ENCODE measurements at regions not wholly inside any gene's neighbourhood (a gene's known extent, or its start where the extent isn't known, plus 50 kb on each side); places are given as distances from the start of the nearest gene placed in this dataset.

DNA sequence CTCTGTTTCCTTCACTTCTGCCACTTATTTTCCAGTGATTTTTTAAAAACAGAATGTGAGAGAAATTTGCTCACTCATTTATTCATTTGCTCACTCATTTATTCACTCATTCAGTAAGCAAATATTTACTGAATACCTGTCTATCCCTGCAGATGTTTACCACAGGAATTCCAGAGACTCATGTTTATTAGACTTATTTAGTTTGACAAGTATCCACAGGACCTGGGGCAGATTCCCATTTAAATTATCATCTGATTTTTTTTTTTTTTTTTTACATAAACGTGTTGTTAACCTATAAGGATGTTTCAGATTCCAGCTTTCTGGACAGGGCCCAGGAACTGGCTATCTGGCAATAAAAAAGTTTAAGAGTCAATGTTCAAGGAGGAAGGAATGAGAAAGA lies 175.1 kb upstream of the ERBB4 start:
- no peaks in the 10 kb centered on the region for H3K36me3 ChIP-seq
- no peaks in the 10 kb centered on the region for H3K4me1 ChIP-seq
- no peaks in the 10 kb centered on the region for H3K9me3 ChIP-seq
- DNase-seq (ENCODE audit: low spot score in 2 of 2) = no peak
- no peak overlapping the region for H3K4me3 ChIP-seq
- intact Hi-C loops (cut with DNase I) = no loop called here
- TF ChIP-seq, protein P1, sequence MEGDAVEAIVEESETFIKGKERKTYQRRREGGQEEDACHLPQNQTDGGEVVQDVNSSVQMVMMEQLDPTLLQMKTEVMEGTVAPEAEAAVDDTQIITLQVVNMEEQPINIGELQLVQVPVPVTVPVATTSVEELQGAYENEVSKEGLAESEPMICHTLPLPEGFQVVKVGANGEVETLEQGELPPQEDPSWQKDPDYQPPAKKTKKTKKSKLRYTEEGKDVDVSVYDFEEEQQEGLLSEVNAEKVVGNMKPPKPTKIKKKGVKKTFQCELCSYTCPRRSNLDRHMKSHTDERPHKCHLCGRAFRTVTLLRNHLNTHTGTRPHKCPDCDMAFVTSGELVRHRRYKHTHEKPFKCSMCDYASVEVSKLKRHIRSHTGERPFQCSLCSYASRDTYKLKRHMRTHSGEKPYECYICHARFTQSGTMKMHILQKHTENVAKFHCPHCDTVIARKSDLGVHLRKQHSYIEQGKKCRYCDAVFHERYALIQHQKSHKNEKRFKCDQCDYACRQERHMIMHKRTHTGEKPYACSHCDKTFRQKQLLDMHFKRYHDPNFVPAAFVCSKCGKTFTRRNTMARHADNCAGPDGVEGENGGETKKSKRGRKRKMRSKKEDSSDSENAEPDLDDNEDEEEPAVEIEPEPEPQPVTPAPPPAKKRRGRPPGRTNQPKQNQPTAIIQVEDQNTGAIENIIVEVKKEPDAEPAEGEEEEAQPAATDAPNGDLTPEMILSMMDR (IDR thresholded peaks at IDR 0.05) = no peak
- no peaks in the 10 kb centered on the region for H3K27me3 ChIP-seq
- H3K27ac ChIP-seq = no peak overlapping the region

DNA sequence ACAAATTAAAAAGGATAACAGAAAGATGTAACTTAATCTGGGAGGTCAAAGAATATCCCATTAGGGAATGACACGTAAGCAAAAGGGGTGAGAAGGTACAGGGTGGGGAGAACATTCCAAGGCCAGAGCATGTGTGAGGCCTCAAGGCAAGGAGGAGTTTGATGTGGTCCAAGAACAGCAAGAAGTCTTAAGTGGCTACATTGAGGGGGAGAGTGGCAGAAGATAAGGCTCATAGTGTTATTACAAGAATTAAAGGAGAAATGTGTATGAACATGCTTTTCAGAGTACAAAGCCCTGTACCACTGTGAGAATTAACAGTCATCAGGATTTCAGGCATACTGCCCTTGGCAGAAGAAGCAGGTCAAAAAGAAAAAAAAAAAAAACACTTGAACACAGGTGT lies 174.4 kb upstream of the ERBB4 start:
- intact Hi-C loops (cut with DNase I) = no loop called here

GRCh38 chr2:212712466-212712865 lies 173.9 kb upstream of the ERBB4 start:
- Histone ChIP-seq H3K4me1 (no peaks in the 10 kb centered on the region), H3K27ac (no peak overlapping the region), H3K36me3 (no peaks in the 10 kb centered on the region), H3K27me3 (no peaks in the 10 kb centered on the region), H3K9me3 (no peaks in the 10 kb centered on the region), H3K4me3 (no peak overlapping the region)
- DNase-seq (ENCODE audit: low spot score in 2 of 2) = no peak
- TF ChIP-seq, protein P1 (IDR thresholded peaks at IDR 0.05) = no peak
- intact Hi-C loops (cut with DNase I) = no loop called here

More for the DNA sequence above, 174.4 kb upstream of the ERBB4 start:
- Histone ChIP-seq H3K27ac (no peak overlapping the region), H3K9me3 (no peaks in the 10 kb centered on the region), H3K36me3 (no peaks in the 10 kb centered on the region), H3K27me3 (no peaks in the 10 kb centered on the region), H3K4me1 (no peaks in the 10 kb centered on the region), H3K4me3 (no peak overlapping the region)
- TF ChIP-seq, protein P1 (IDR thresholded peaks at IDR 0.05) = no peak
- no peak for DNase-seq (ENCODE audit: low spot score in 2 of 2)

GRCh38 chr2:212711856-212712255 lies 173.3 kb upstream of the ERBB4 start:
- intact Hi-C loops (cut with DNase I) = no loop called here
- Histone ChIP-seq H3K9me3 (no peaks in the 10 kb centered on the region), H3K36me3 (no peaks in the 10 kb centered on the region), H3K4me1 (no peaks in the 10 kb centered on the region), H3K4me3 (no peak overlapping the region), H3K27me3 (no peaks in the 10 kb centered on the region), H3K27ac (no peak overlapping the region)
- TF ChIP-seq, protein P1 (IDR thresholded peaks at IDR 0.05) = no peak
- no peak for DNase-seq (ENCODE audit: low spot score in 2 of 2)

DNA sequence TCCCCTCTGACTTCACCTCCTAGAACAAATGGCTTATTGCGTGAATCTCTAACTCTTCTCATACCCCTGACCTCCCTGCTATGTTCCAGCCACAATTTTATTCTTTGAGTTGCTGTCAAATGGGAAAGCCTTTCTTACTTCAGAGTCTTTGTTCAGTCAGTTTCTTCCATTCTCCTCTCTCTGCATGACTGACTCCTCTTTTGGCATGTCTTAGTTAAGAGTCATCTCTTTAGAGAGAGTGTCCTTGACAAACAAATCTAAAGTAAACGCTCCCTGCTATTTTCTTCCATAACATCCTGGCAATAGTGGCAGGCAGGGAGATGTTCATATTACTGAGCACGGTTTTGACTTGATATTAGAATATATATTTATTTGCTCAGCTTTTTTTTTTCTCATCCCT lies 170.7 kb upstream of the ERBB4 start:
- TF ChIP-seq, protein P1 (IDR thresholded peaks at IDR 0.05) = no peak
- Histone ChIP-seq H3K4me1 (no peaks in the 10 kb centered on the region), H3K4me3 (no peak overlapping the region), H3K9me3 (no peaks in the 10 kb centered on the region), H3K36me3 (no peaks in the 10 kb centered on the region), H3K27me3 (no peaks in the 10 kb centered on the region), H3K27ac (no peak overlapping the region)
- no peak for DNase-seq (ENCODE audit: low spot score in 2 of 2)
- intact Hi-C loops (cut with DNase I) = no loop called here

DNA sequence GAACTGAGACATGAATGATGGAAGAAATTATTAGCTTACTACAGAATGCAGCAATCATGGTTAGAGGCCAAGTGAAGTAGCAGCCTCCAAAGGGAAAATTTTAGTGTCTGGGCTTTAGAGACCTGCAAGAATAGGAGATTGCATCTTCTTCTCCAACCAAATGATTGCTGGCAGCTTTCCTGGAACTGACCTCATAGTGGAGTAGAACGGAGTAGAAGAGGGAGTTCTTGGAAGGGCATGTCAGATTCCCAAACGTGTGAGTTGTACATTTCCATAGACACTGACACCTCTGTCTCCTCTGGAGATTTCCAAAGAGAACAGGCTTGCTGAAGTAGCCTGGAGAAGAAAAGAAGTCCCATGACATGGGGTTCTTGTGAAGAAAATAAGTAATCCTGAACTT lies 169.8 kb upstream of the ERBB4 start:
- H3K4me1 ChIP-seq = no peaks in the 10 kb centered on the region
- intact Hi-C loops (cut with DNase I) = no loop called here
- TF ChIP-seq, protein P1 (IDR thresholded peaks at IDR 0.05) = no peak
- H3K27me3 ChIP-seq = no peaks in the 10 kb centered on the region
- no peak overlapping the region for H3K27ac ChIP-seq
- H3K4me3 ChIP-seq = no peak overlapping the region
- no peaks in the 10 kb centered on the region for H3K9me3 ChIP-seq
- H3K36me3 ChIP-seq = no peaks in the 10 kb centered on the region
- DNase-seq (ENCODE audit: low spot score in 2 of 2) = no peak

Measured in ascending aorta (tissue), 2 donors.